ENCODE measurements at regions not wholly inside any gene's neighbourhood (a gene's known extent, or its start where the extent isn't known, plus 50 kb on each side); places are given as distances from the start of the nearest gene placed in this dataset.
A peak's percentile ranks its signal among the peaks of the same experiment; 100 is the strongest.

GRCh38 chr17:14926526-14927122 lies 338.5 kb downstream of the PMP22 start:
- TF ChIP-seq CTCF (IDR thresholded peaks at IDR 0.05) (peak; percentile 32 to 81 (median 70)), POLR2A (IDR thresholded peaks at IDR 0.05) (no peak)

All from Peyer's patch (tissue), 4 donors.